GM18519 (cell line): ENCODE measurements at regions not wholly inside any gene's neighbourhood (a gene's known extent, or its start where the extent isn't known, plus 50 kb on each side); places are given as distances from the start of the nearest gene placed in this dataset.
"Not testable (repeated sequence)": the region's sequence is repeated elsewhere in the genome, so short reads cannot be mapped to it uniquely, and the experiment has no call there.

Experiments
- ATAC-seq: cut with Tn5 transposase; IDR thresholded peaks from one replicate; pipeline ENCODE4 v1.9.1; 2021; ENCODE audit warnings: mild to moderate bottlenecking, moderate library complexity; ENCODE audit not compliant: unreplicated experiment, low FRiP score

DNA sequence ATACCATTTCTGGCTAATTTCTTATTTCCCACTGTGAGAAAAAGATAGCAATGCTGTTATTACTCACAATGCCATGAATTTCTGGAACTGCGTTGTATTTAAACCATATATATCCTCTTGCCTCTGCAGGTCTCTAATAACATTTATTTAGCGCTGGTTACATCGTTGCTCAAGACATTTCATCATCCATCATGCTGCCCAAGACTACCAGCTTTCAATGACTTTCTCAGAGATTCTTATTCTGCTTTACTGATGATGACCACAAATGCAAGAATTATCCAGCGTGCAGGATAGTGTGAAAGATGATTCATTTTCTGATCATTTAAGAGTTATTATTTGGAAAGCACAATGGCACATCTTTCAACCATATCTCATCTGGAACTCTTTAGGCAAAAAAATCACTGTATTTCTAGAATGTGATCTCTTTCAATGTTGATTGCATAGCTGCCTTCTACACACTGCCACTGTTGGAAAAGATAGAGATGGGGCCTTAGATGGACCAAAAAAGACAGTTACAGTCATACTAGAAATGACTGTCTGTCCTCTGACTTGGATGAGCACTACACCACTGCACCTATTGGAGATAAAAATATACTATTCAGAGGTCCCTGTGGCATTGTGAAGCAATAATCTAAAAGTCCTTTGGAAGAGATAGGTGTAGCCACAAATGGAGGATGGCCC is 716.1 kb downstream of the NSUN3 start:
- no peak for ATAC-seq

DNA sequence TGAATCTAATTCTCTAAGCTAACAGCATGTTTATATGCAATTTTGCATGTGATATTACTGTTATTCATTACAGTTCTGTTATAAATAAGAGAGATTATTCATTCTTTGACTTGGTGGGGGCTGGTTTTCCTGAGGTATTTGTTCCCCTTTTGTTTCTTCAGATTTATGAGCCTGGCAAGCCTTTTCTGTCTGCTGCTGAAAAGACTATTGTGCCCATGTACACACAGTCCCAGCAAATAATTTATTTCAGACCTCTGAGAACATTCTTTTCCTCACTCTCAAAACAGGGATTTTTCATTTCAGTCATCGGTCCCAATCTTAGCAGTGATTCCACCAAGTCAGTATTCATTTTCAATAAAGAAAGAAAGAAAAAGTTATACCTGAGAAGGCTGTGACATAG is 716.8 kb downstream of the NSUN3 start:
- ATAC-seq, result no peak

DNA sequence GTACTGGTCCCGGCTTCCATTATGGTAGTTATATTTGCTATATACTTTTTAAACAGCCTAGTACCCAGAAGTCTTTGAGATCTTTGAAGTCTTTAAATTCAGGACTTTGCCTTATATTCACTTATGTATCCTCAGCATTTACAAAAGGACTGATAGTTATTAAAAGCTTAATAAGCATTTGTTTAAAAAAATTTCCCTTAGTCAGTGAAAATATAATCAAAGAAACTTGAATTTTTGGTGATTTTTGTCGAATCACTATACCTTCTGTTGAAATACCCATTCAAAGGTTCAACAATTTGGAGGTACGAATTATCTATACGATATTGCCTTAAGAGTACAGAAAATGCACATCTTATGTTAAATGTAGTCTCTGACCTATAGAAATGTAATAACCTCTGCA is 721.4 kb downstream of the NSUN3 start:
- no peak for ATAC-seq

DNA sequence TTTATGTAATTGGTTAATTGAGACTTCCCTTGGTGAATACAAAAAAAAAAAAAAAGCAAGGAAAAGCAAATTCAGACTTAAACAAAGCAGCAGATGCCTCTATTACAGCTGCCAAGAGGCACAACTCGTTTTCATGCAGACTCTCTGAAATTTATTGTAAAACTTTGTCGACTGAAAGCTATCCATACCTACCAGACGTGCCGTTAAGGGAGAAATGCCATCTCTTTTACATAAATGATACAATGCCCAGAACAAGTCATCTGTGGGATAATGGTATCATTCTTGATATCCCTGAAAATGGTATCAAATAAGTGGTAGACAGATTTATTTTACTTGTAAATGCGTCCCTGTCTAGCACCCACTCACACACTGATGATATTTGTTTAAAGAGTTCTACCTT is 724.2 kb downstream of the NSUN3 start:
- ATAC-seq, result no peak

GRCh38 chr3:94787734-94788270 is 724.9 kb downstream of the NSUN3 start:
- no peak for ATAC-seq

DNA sequence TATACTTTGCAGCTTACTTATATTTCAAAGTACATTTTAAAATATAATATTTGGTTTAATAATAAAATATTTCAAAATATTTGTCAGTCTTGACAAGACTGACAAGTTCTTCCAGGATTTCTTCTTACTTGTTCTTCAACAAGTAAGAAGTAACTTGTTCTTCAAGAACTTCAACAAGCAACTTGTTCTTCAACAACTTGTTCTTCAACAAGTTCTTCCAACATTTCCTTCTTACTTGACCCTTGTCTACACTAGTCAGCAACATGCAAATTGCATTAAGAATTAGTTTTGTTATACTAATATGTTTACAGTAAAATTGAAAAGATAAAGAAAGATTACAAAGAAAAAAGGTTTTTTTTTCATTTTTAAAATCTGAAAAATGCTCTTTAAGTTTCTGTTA is 731.7 kb downstream of the NSUN3 start:
- ATAC-seq, result no peak

GRCh38 chr3:94799420-94800060 is 736.7 kb downstream of the NSUN3 start:
- ATAC-seq, result no peak

DNA sequence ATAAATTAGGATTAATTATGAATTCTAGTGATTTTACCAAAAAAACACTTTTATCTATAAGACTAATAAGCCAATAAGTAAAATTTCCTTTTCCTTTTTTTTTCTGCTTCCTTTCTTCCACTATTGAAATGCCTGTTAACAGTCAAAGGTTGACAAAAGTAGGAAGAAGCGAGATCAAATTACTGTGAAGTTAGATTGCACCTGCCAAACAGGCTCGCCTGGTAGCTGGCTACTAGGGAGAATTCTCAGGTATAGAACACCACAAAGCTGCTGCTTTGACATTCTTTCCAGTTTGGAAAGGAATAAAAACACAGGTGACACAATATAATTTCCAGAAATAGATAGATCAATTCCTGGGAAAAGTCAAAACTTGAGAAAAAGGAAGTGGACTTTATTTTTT is 749.0 kb downstream of the NSUN3 start:
- no peak for ATAC-seq

GRCh38 chr3:94821241-94821640 is 758.4 kb downstream of the NSUN3 start:
- ATAC-seq, result no peak

GRCh38 chr3:94822298-94822697 is 759.4 kb downstream of the NSUN3 start:
- no peak for ATAC-seq

DNA sequence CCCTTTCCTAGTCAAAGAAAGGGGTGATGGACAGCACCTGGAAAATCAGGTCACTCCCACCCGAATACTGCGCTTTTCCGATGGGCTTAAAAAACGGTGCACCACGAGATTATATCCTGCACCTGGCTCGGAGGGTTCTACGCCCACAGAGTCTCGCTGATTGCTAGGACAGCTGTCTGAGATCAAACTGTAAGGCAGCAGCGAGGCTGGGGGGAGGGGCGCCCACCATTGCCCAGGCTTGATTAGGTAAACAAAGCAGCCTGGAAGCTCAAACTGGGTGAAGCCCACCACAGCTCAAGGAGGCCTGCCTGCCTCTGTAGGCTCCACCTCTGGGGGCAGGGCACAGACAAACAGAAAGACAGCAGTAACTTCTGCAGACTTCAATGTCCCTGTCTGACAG is 783.4 kb downstream of the NSUN3 start:
- not testable (repeated sequence) for ATAC-seq

GRCh38 chr3:94862703-94863102 is 799.8 kb downstream of the NSUN3 start:
- peak; percentile 77 for ATAC-seq

DNA sequence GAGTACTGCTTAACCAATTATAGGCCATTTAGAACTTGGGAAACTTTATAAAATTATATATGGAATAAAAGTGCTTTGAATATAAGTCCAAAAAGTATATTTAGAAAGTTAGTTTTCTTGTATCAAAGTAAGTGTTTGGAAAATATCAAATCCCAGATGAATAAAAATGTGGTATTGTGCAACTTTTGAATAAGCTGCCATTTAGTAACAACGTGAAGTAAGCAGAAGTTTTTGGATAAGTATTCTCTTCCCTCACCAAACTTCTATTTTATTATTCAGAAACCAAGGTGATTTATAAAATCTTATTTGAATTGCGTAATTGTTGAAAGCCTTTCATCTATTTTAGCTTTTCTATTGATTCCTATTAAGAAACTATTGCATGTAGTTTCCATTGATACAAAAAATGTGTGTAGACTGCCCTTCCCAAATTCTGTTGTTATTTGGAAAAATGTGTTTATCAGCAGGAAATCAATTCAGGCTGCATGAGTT is 806.2 kb downstream of the NSUN3 start:
- ATAC-seq, result no peak

DNA sequence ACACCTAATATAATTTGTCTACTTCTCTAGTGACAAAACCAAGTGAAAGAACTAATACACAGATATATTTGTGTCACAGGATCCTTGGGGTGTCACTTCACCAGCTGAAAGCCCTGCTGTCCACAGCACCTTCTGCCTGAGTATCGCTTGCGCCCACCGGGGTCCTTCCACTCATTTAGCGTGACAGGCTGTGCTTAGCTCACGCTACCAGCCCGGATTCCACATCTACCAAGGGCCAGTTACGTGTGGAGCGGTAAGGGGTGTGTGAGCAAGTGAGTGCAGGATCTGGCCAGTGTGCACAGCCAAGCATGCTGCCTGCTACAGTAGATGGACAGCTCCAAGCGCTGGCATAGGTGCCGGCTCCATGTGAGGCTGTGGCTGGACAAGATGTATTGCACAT is 810.9 kb downstream of the NSUN3 start:
- ATAC-seq, result no peak

DNA sequence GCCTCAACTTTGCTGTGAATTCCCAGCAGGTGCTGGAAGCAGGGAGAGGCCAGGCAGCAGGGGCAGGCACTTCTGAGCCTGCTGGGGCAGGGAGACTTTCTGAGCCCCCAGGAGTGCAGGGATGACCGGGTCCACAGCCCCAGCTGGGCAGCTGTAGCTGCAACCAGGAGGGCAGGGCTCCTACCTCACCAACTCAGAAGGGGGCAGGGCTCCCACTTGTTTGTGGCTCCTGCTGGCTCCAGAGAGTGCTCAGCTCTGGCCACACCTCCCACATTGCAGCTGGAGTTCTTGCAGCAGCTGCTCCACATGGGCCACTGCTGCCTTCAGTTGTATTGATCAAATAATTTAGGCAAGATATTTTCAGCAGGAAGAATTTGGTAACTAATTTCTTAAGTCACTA is 812.3 kb downstream of the NSUN3 start:
- ATAC-seq, result no peak

DNA sequence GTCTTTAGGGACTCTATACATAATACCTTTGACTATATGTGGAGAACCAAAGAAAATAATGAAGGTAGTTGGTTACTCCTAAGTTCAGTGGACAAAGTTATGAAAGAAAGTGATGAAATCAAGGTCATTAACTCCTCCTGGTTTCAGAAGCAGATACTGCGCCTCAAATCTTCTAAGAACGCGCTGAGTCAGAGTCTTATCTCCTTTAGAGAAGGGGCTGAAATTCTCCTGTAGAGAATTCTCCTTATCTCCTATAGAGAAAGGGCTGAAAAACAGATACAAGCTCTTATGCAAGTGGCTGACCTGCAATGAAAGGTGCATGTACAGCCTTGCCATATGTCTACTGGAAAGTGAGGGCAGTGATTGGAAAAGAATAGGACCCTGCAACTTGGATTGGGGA is 824.2 kb downstream of the NSUN3 start:
- no peak for ATAC-seq

DNA sequence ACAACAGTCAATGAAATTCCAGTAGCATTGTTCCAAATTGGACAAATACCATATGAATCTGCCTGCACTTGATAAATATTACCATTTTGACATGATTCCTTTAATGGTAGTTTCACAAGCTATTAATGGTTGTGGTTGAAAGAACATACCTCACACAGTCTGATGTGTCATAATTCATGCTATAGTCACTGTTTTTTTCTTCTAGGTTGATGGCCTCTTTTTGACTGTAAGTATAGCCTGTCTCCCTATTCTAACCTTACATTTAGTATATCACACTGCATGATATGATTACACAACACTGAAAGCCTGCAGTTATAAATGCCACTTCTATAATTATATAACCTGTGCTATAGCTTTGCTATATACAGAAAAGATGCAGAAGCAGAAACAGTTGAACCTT is 834.1 kb downstream of the NSUN3 start:
- ATAC-seq, result no peak

DNA sequence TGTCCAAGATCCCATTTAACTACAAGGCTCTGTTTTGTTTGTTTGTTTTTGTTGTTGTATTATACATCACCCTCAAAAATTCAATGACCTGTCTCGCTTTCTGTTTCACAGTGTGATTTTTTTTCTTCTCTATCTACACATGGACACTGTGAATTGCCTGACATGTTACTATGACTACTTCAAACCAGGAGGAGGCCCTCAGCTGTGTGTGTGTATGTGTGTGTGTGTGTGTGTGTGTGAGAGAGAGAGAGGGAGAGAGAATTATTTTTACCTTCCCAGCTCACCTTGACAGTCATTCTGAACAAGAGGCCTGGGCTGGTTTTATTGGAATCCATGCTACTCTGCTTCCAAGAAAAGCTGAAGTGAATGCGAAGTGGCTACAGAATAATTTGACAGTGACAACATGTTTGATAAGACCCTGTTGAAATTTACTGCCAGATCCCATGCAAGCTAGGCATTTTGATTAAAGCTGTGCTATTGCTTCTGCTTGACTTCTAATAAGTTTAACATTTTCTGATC is 841.4 kb downstream of the NSUN3 start:
- no peak for ATAC-seq

- ATAC-seq, result no peak
Observed at GRCh38 chr3:94909726-94910125, 846.9 kb downstream of the NSUN3 start.

DNA sequence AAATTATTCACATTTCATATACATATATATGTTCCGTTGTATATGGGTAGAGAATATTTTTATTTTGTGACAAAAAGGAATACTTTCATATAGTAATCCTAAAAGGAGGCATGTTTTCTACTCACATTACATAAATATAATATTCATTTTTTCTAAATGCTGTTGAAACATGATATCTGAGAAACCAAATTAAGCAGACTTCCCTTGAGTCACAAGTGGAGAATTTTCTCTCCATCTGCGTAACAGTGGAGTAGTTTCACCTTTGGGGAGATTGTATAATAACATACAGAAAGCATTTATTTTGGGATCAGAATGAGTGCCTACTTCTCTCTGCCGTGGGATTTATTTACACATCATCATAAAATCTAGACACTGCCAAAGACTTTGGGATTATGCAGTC is 849.8 kb downstream of the NSUN3 start:
- ATAC-seq, result no peak

GRCh38 chr3:94927175-94927574 is 864.3 kb downstream of the NSUN3 start:
- no peak for ATAC-seq

GRCh38 chr3:94928921-94929320 is 866.1 kb downstream of the NSUN3 start:
- no peak for ATAC-seq
